ENCODE measurements at regions not wholly inside any gene's neighbourhood (a gene's known extent, or its start where the extent isn't known, plus 50 kb on each side); places are given as distances from the start of the nearest gene placed in this dataset.
"Not testable (repeated sequence)": the region's sequence is repeated elsewhere in the genome, so short reads cannot be mapped to it uniquely, and the experiment has no call there.

- DNase-seq, result not testable (repeated sequence)
These were observed 261.2 kb downstream of the ADGRD1 start for GRCh38 chr12:131214936-131215335.

GRCh38 chr12:131216587-131216986 is 262.9 kb downstream of the ADGRD1 start:
- not testable (repeated sequence) for DNase-seq

GRCh38 chr12:131217024-131217586 is 263.4 kb downstream of the ADGRD1 start:
- no peak for DNase-seq

DNA sequence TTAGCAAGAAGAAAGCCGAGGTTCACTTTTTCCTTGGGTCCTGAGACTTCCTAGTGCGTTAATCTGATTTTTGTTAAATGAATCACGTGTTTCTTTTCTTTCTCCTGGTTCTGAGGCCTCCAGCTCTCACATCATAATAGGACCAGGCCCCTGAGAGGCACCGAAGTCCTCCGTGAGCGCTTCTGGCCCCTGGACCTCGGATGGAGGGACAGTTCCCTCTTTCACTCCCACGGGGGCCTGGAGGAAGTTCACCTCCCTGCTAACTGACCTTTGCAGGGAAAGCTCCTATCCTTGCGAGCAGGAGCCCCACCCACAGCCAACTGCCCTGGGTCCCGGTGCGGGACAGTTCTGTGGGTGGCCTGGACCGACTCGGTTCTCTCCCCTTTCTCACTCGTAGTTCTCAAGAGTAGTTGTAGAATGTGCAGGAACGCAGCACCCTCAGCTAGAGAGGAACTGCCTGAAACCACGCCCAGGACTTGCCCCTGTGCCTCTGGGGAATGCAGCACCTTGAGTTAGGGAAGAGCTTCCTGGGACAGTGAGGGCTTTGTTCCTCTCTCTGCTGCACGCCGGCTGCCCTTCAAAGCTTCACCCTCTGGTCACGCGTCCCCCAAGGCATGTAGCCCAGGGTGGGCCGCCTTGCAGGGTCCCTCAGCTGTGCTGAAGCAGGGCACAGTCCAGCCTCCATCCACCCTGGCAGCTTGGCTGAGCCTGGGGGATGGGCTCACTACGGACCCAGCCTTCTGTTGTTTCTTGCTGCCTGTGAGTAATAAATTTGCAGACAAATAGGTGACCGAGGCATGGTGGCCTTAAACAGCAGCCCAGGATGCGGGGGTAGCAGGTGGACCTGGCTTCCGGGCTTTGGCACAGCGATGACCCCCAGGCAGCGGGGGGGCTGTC is 264.6 kb downstream of the ADGRD1 start:
- peak; percentile 83 for DNase-seq

GRCh38 chr12:131218923-131219669 is 265.4 kb downstream of the ADGRD1 start:
- DNase-seq, result no peak

- DNase-seq, result no peak
These were observed 266.1 kb downstream of the ADGRD1 start for GRCh38 chr12:131219670-131220330.

DNA sequence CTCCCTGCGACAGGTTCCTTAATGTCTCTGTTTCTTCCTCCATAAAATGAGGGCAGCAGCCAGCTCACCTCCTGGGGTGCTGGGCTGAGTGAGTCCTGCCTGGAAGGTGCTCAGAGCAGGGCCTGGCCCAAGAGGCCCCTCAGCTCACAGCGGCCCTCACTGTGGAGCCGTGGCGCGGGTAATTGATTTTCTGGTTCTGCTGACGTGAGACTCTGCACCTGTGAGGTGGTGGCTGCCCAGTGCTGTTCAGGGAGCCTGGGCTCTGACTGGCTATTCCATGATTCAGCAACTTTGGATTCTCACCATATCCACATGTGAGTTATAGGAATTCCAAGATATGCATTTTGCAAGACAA is 266.6 kb downstream of the ADGRD1 start:
- DNase-seq, result no peak

GRCh38 chr12:131221061-131221956 is 267.6 kb downstream of the ADGRD1 start:
- DNase-seq, result no peak

GRCh38 chr12:131221957-131222328 is 268.2 kb downstream of the ADGRD1 start:
- no peak for DNase-seq

- DNase-seq, result peak; percentile 60
These were observed 268.8 kb downstream of the ADGRD1 start for GRCh38 chr12:131222329-131223139.

- DNase-seq, result no peak
These were observed 269.6 kb downstream of the ADGRD1 start for GRCh38 chr12:131223171-131223761.

- no peak for DNase-seq
These were observed 270.1 kb downstream of the ADGRD1 start for GRCh38 chr12:131223791-131224225.

DNA sequence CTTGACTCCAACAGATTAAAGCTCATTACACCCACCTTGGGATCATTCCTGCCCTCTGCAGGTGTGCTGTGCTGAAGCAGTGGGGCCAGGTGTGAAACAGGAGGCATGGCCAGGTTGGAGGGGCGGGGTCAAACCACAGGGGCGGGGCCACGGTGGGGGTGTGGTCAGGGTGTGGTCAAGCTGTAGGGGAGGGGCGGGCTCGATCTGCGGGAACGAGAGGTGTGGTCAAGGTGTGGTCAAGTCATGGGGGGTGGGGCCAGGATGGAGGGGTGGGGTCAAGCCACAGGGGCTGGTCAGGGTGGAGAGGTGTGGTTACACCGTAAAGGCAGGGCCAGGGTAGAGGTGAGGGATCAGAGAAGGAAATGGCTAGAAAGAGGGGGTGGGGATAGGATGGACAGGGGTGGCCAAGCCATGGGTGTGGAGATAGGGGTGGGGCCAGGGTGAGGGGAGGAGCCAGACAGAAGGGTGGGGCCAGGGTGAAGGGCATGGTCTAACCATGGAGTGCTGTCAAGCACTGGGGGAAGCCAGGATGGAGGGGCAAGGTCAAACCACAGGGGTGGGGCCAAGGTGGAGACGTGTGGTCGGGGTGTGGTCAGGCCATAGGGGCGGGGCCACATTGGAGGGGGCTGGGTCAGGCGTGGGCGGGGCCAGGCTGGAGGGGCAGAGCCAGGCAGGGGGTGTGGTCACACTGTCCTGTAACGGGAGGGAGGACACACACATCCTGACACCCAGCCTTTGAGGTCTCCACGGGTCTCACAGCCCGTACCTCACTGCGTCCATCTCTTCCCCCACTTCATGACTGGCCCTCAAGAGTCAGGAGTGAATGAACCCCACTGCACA is 270.7 kb downstream of the ADGRD1 start:
- DNase-seq, result not testable (repeated sequence)

DNA sequence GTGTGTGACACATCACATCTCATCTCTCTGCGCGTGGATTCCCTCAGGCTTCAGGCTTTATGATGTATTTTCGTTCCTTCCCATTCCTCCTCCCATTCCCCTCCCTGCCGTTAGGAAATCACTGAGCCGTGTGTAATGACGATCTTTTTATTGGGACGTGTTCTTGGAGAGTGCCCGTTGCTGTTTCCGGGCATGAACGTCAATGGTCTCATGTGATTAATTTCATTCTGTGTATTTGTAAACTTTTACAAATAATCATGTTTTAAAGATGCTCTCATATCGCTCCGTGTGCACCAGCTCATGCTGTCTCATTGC is 271.3 kb downstream of the ADGRD1 start:
- DNase-seq, result not testable (repeated sequence)

- DNase-seq, result no peak
These were observed 272.9 kb downstream of the ADGRD1 start for GRCh38 chr12:131226345-131227265.

DNA sequence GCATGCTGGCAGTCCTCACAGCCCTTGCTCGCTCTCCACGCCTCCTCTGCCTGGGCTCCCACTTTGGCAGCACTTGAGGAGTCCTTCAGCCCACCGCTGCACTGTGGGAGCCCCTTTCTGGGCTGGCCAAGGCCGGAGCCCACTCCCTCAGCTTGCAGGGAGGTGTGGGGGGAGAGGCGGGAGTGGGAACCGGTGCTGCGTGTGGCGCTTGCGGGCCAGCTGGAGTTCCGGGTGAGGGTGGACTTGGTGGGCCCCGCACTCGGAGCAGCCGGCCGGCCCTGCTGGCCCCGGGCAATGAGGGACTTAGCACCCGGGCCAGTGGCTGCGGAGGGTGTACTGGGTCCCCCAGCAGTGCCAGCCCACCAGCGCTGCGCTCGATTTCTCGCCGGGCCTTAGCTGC is 273.9 kb downstream of the ADGRD1 start:
- not testable (repeated sequence) for DNase-seq

DNA sequence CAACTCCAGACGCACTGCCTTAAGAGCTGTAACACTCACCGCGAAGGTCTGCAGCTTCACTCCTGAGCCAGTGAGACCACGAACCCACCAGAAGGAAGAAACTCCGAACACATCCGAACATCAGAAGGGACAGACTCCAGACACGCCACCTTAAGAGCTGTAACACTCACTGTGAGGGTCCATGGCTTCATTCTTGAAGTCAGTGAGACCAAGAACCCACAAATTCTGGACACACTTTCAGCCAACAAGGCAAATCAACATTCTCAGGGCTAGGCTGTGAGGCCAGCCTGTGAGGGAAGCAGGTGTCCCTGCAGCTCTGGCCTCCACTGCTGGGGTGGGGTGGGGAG is 275.3 kb downstream of the ADGRD1 start:
- not testable (repeated sequence) for DNase-seq

All from right kidney (tissue), 1 donor.